ENCODE measurements at regions not wholly inside any gene's neighbourhood (a gene's known extent, or its start where the extent isn't known, plus 50 kb on each side); places are given as distances from the start of the nearest gene placed in this dataset.
"Not testable (repeated sequence)": the region's sequence is repeated elsewhere in the genome, so short reads cannot be mapped to it uniquely, and the experiment has no call there.

- H3K4me1 Mint-ChIP-seq; ATAC-seq; DNase-seq (ENCODE audit: low spot score in 2 of 2); H3K27ac Mint-ChIP-seq; H3K4me3 Mint-ChIP-seq; H3K9me3 Mint-ChIP-seq; H3K36me3 Mint-ChIP-seq: not testable (repeated sequence)
Measured at GRCh38 chr17:20633268-20634059, 53.9 kb downstream of the CDRT15L2 start.

- not testable (repeated sequence) for ATAC-seq; H3K4me3 Mint-ChIP-seq; H3K36me3 Mint-ChIP-seq; H3K9me3 Mint-ChIP-seq; DNase-seq (ENCODE audit: low spot score in 2 of 2); H3K27ac Mint-ChIP-seq; H3K4me1 Mint-ChIP-seq
Measured at GRCh38 chr17:20640147-20640546, 60.6 kb downstream of the CDRT15L2 start.

- DNase-seq (ENCODE audit: low spot score in 2 of 2): not testable (repeated sequence)
Measured at GRCh38 chr17:20646661-20647272, 67.2 kb downstream of the CDRT15L2 start.

DNA sequence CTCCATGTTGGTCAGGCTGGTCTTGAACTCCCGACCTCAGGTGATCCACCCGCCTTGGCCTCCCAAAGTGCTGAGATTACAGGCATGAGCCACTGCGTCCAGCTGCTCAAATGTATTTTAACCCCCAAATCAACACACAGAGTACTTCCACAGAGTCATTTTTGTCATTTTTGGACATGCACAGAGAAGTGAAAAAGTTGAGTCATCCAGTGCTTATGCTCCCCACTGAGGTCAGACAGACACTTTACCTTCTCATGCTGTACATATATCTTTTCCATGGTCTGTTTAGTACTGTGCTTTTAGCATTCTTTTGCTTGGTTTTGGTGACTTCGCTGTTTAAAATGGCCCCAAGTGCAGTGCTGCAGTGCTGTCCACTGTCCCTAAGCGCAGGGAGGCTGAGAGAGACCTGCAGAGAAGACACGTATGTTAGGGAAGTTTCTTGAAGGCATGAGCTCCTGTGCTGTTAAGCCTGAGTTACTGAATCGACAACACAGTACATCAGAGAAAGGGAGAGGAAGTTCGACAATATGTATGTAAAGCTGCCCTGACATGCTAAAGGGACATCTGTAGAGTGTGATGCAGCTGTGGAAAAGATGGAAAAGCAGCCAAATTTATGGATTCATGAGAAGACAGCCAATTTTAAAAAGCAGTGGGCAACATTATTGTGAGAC lies 69.7 kb downstream of the CDRT15L2 start:
- DNase-seq (ENCODE audit: low spot score in 2 of 2); H3K4me3 Mint-ChIP-seq; H3K27ac Mint-ChIP-seq; H3K9me3 Mint-ChIP-seq; H3K4me1 Mint-ChIP-seq; H3K36me3 Mint-ChIP-seq: not testable (repeated sequence)
- ATAC-seq: peak; percentile 64

More at GRCh38 chr17:20646661-20647272, 67.2 kb downstream of the CDRT15L2 start:
- H3K4me3 Mint-ChIP-seq, H3K9me3 Mint-ChIP-seq, H3K36me3 Mint-ChIP-seq, H3K4me1 Mint-ChIP-seq, H3K27ac Mint-ChIP-seq: not testable (repeated sequence)
- peak; percentile 59 for ATAC-seq

DNA sequence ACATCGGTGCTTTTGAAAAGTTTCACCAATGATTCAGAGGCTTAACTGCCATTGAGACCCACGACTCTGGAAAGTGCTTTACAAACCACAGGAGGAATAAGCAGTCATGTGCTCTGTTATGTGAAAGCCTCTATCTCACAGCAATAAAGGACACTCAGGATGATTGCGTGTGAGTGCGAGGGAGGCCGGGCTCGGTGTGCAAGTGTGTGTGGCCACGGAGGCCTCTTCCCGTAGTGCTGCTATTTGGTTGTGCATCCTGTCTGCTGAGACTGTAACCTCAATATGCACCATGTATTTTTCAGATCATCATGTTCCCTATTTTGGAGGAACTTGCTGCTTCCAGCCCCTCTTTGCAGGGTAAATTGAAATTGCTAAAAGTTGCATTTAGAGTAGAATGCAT lies 71.5 kb downstream of the CDRT15L2 start:
- ATAC-seq: peak; percentile 53
- H3K4me3 Mint-ChIP-seq, H3K36me3 Mint-ChIP-seq: not testable (repeated sequence)

GRCh38 chr17:20651736-20652135 lies 72.2 kb downstream of the CDRT15L2 start:
- H3K4me3 Mint-ChIP-seq; H3K9me3 Mint-ChIP-seq; H3K27ac Mint-ChIP-seq; H3K4me1 Mint-ChIP-seq; ATAC-seq; DNase-seq (ENCODE audit: low spot score in 2 of 2); H3K36me3 Mint-ChIP-seq: not testable (repeated sequence)

More for the DNA sequence above, 71.5 kb downstream of the CDRT15L2 start:
- not testable (repeated sequence) for H3K4me1 Mint-ChIP-seq; H3K27ac Mint-ChIP-seq; DNase-seq (ENCODE audit: low spot score in 2 of 2); H3K9me3 Mint-ChIP-seq

GRCh38 chr17:20653391-20653790 lies 73.9 kb downstream of the CDRT15L2 start:
- DNase-seq (ENCODE audit: low spot score in 2 of 2); H3K27ac Mint-ChIP-seq; H3K4me3 Mint-ChIP-seq; H3K36me3 Mint-ChIP-seq; H3K9me3 Mint-ChIP-seq; H3K4me1 Mint-ChIP-seq: not testable (repeated sequence)
- peak; percentile 38 for ATAC-seq

- DNase-seq (ENCODE audit: low spot score in 2 of 2); H3K36me3 Mint-ChIP-seq; H3K9me3 Mint-ChIP-seq; H3K4me3 Mint-ChIP-seq; H3K27ac Mint-ChIP-seq; ATAC-seq; H3K4me1 Mint-ChIP-seq: not testable (repeated sequence)
Measured at GRCh38 chr17:20654114-20654513, 74.6 kb downstream of the CDRT15L2 start.

- not testable (repeated sequence) for H3K36me3 Mint-ChIP-seq; H3K9me3 Mint-ChIP-seq; ATAC-seq; H3K27ac Mint-ChIP-seq; H3K4me3 Mint-ChIP-seq; H3K4me1 Mint-ChIP-seq; DNase-seq (ENCODE audit: low spot score in 2 of 2)
Measured at GRCh38 chr17:20654575-20654974, 75.1 kb downstream of the CDRT15L2 start.

- not testable (repeated sequence) for H3K4me3 Mint-ChIP-seq; H3K36me3 Mint-ChIP-seq; H3K4me1 Mint-ChIP-seq; ATAC-seq; DNase-seq (ENCODE audit: low spot score in 2 of 2); H3K9me3 Mint-ChIP-seq; H3K27ac Mint-ChIP-seq
Measured at GRCh38 chr17:20665103-20665955, 85.8 kb downstream of the CDRT15L2 start.

GRCh38 chr17:20666689-20667088 lies 87.2 kb downstream of the CDRT15L2 start:
- H3K27ac Mint-ChIP-seq; H3K9me3 Mint-ChIP-seq; DNase-seq (ENCODE audit: low spot score in 2 of 2); H3K4me3 Mint-ChIP-seq; H3K36me3 Mint-ChIP-seq; H3K4me1 Mint-ChIP-seq: not testable (repeated sequence)
- ATAC-seq: peak; percentile 77

DNA sequence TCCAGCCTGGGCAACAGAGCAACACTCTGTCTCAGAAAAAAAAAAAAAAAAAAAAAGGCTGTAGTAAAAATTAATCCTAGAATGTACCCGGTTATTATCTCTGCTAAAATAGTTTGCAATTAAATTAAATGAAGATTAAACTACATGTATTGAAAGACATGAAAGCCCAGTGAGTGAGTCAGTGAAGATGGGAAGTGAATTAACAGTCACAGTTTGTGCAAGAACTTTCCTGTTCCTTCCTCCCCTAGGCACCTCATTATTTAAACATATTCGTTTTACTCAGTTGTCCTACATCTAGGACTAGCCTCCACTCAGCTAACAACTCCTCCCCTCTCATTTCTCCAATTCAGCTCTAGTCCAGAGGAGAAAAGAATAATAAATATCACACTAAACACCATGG lies 88.2 kb downstream of the CDRT15L2 start:
- not testable (repeated sequence) for DNase-seq (ENCODE audit: low spot score in 2 of 2); H3K4me3 Mint-ChIP-seq; H3K4me1 Mint-ChIP-seq; H3K9me3 Mint-ChIP-seq; H3K36me3 Mint-ChIP-seq; H3K27ac Mint-ChIP-seq; ATAC-seq

GRCh38 chr17:20668316-20668715 lies 88.8 kb downstream of the CDRT15L2 start:
- not testable (repeated sequence) for H3K4me1 Mint-ChIP-seq; H3K27ac Mint-ChIP-seq; H3K4me3 Mint-ChIP-seq; DNase-seq (ENCODE audit: low spot score in 2 of 2); ATAC-seq; H3K9me3 Mint-ChIP-seq; H3K36me3 Mint-ChIP-seq

DNA sequence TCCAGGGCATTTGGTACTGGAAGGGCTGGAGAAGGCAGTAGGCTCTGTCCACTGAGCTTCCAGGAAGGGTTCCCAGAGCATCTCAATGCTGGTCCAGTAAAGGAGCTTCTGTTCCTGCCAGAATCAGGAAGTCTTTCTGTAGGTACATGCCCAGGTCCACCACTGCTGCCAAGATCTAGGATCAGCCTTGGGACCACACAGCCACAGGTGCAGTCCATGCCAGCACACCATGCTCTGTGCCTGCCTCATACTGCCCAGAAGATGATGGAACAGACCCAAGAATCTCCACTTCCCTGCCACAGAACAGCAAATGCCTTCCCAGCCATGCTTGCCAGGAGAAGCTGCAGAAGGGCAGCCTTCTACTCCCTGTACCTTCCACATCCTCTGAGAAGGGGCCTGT lies 89.3 kb downstream of the CDRT15L2 start:
- not testable (repeated sequence) for H3K9me3 Mint-ChIP-seq; H3K4me3 Mint-ChIP-seq; H3K36me3 Mint-ChIP-seq; H3K27ac Mint-ChIP-seq; DNase-seq (ENCODE audit: low spot score in 2 of 2); H3K4me1 Mint-ChIP-seq
- ATAC-seq: peak; percentile 11

GRCh38 chr17:20670506-20670905 lies 91.0 kb downstream of the CDRT15L2 start:
- not testable (repeated sequence) for H3K4me3 Mint-ChIP-seq; H3K4me1 Mint-ChIP-seq; H3K9me3 Mint-ChIP-seq; ATAC-seq; H3K27ac Mint-ChIP-seq; H3K36me3 Mint-ChIP-seq; DNase-seq (ENCODE audit: low spot score in 2 of 2)
